ENCODE measurements at regions not wholly inside any gene's neighbourhood (a gene's known extent, or its start where the extent isn't known, plus 50 kb on each side); places are given as distances from the start of the nearest gene placed in this dataset.

- no peak for DNase-seq
Observed at GRCh38 chr3:72353236-72354128, 494.8 kb downstream of the SHQ1 start.

GRCh38 chr3:72352176-72352575 lies 496.1 kb downstream of the SHQ1 start:
- no peak for DNase-seq

GRCh38 chr3:72351536-72351935 lies 496.7 kb downstream of the SHQ1 start:
- DNase-seq, result no peak

DNA sequence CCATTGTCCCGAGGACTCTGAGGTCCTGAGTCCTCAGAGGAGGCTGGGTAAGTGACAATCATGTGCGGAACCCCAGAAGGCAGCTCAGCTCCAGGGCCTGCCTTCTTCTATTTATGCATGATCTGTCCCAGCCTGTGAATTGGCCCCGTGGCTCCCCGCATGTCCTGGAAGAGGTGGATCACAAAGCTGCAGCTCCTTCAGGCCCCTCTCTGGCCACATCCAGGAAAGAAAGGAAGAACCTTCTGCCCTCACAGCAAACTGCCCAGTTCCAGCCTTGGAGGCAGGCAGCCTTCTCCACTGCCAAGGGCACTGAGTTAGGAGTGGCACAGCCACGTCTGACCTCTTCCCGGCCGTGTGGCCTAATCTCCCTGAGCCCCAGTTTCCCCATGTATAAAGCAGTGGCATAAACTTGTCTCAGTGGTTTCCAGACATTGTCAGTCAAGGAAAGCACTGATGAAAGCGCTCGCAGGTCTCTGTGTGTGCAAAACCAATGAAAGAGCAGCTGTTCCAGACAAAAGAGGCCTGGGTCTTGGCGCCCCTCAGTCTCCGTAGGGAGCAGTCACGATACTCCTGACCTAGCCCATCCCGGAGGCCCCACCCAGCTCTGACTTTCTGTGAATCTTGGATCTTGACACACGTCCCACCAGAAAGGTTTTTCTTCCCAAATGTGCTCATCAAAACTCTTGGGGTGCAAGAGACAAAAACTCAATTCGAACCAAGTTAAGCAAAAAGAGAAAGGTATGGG lies 497.3 kb downstream of the SHQ1 start:
- DNase-seq, result no peak

DNA sequence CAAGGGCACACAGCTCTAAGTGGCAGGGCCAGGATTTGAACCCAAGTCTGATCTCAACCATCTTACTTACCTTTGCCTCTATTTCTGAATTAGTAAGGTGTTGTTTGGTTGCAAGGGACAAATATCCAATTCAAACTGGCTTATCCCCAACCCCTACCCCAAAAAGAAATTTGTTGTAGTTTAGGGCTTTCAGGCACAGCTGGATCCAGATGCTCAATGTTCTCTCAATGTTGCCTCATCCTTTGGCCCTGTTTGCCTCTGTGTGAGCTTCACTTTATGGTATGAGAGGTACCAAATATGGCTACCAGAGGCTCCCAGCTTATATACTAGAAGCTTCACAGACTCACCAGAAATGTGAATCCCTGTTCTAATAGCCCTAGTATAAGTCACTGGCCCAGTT lies 499.9 kb downstream of the SHQ1 start:
- no peak for DNase-seq

DNA sequence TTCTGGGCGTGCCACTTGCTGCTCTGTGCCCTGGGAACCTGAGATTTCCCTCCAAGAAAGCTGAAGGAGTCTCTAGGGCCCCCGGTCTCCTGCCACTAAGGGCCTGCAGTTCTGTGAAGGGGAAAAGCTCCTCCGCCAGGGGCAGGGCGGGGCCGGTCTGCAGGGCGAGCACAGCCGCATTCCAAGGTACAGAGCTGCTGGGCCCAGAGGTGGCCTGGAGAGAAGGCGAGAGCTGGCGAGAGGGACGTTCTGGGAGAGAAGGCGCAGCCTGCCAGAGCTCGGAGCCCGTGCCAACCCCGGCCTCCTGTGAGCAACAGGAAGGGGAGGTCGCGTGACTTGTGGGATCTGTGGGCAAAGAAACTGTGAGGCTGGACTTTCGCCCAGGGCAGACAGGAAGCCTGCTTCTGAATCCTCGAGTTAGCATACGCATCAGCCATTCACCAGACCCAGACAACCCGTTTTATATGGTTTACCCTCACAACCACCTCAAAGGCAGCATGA lies 500.4 kb downstream of the SHQ1 start:
- peak; percentile 20 for DNase-seq

DNA sequence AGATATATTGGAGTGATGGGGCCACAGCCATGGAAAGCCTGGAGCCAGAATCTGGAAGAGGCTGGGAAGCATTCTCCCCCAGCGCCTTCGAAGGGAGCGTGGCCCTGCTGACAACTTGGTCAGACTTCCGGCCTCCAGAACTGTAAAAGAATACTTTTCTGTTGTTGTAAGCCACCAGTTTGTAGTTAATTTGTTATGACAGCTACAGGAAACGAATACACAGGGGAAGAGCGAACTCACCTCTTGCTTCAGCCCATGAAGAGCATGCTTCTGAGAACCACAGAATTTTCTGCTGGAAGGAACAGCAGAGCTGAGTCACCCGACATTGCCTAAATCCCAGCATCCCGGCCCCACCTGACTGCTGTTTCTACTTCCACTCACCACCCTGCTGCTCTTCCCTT lies 501.7 kb downstream of the SHQ1 start:
- no peak for DNase-seq

DNA sequence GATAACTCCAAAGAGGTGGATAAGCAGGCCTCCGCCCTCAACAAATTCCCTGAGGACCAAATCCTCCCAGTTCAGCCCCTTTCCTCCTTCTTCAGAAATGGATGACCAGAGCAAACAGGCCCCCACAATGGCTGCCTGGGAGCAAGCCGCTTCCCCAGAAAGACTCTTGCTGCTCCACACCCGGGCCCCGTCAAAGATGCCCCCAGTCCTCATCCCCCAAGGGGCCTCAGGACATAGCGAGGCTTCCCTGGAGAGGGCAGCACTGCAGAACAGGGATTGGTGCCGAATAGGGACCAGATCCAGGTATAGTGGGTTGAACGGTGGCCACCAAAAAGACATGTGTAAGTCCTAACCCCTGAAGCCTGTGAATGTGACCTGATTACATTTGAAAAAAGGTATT lies 502.3 kb downstream of the SHQ1 start:
- no peak for DNase-seq

- DNase-seq, result no peak
Observed at GRCh38 chr3:72345237-72345878, 502.9 kb downstream of the SHQ1 start.

- no peak for DNase-seq
Observed at GRCh38 chr3:72344647-72345046, 503.6 kb downstream of the SHQ1 start.

DNA sequence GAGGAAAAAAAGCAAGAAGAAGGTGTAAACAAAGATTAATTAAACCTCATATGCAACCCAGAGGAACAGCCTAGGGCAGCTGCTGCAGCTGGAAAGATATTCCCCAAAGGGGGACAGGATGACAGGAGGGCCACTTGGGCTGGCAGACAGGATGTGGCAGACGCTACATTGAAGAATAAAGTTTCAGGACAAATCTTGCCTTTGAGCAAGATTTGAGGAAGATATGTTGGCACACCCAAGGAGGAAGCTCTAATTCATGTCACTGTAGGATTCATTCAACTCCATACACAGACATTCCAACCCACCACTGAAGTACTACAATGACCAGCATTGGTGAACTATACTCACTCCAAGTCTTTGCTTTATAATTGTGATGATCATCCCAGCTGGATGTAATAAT lies 504.0 kb downstream of the SHQ1 start:
- no peak for DNase-seq

GRCh38 chr3:72343078-72343477 lies 505.2 kb downstream of the SHQ1 start:
- DNase-seq, result peak; percentile 17

- no peak for DNase-seq
Observed at GRCh38 chr3:72342450-72342849, 505.8 kb downstream of the SHQ1 start.

- DNase-seq, result no peak
Observed at GRCh38 chr3:72341920-72342319, 506.3 kb downstream of the SHQ1 start.

DNA sequence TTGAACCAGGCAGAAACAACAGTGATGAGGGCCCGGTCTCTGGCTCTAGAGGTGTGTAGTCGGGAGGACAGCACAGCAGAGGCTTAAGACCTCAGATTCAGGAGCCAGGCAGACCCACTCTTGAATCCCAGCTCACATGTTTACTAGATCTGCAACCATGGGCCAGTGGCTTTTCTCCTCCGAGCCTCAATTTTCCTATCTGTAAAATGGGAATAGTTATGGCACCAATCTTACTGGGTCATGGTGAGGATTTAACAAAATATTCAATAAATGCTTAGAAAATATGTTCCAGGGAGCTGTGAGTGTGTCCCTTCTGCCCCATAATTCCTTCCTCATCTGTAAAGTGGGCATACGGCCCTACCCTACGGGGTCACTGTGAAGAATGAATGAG lies 506.9 kb downstream of the SHQ1 start:
- DNase-seq, result no peak

- no peak for DNase-seq
Observed at GRCh38 chr3:72340476-72341379, 507.5 kb downstream of the SHQ1 start.

- DNase-seq, result no peak
Observed at GRCh38 chr3:72340056-72340455, 508.2 kb downstream of the SHQ1 start.

DNA sequence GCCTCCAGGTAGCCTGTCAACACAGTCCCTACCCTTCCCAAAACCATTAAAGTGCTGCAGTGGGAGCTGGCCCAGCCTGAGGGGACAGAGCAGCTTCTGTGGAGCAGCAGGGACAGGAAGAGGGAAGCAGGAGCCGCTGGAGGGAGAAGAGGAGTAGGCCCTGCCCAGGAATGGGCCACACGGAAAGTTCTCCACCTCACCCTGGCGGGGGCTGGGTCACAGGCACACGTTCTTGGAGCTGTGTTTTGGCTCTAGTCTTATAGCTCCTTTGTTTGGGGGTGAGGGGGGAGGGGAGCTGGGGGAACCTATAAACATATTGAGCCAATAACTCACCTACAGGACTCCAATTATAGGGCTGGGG lies 508.6 kb downstream of the SHQ1 start:
- DNase-seq, result no peak

DNA sequence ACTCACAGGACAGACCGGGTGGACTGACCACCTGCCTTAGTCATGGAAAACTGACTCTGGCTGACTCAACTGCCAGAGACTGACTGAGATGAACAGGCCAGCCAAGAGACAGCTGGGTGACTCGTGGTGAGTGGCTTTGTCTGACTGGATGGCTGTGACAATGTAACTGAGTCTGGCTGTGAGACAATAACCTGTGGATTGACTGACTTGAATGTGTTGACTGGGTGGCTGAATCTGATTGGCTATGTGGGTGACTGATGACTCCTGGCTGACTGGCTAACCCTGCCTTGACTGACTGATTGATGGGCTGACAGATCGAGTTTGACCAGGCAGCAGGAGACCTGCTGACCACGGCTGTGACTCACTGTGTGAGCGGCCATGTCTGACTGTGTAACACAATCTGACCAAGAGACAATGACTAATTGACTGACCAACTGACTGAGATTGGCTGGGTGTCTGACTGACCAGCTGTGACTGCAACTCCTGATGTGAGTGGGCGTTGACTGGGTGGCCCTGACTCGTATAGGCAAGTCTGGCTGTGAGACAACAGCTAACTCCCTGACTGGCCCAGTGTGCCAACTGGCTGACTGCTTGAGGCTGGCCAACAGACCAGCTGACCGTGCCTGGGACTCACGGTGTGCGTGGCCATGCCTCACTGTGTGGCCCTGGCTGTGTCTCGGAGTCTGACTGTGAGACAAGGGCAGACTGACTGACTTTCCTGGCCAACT lies 509.1 kb downstream of the SHQ1 start:
- peak; percentile 21 for DNase-seq

DNA sequence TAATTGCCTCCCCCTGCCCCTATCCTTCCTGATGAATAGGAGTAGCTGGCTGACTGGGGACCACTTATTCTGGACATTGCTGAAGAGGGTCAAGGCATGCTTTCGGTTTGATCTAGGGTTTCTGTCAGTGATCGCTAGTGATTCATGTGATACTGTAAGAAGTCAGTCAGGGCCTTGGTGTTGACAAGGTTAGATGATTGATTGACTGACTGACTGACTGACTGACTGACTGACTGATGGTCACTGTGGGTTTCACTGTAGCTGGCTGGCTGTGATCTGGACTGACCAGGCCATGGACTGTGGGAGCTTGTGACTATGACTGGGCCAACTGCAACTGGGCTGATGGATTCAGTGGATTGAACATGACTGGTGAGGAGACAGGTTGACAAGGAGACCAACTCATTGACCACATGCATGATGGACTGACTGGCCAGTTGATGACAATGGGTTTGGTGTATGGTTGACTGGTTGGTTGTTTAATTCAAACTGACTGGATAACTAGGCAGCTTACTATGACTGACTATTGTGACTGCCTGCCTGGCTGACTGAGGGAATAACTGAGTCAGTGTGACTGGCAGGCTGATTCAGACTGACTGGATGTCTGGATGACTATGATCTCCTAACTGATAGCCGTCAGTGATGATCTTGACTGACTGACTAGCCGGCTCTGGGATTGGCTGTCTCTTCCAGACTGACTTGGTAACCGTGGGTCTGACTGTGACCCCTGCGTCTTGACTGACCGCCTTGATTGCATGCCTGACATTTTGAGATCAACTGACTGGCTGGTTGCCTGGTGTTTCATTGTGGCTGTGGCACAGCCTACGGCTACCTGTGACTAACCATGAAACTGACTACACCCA lies 509.9 kb downstream of the SHQ1 start:
- no peak for DNase-seq

DNA sequence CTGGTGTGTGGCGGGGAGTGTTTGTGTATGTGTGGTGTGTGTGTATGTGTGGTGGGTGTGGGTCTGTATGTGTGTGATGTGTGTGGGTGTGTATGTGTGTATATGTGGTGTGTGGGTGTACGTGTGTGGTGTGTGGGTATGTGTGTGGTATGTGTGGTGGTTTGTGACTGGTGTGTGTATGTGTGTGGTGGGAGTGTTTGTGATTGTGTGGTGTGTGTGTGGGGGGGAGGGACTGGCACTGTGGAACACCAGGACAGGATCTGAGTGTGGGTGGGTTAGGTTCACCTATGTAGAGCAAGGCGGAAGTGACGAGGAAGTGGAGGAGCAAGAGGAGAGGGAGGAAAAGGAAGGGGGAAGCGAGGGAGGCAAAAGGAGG lies 510.8 kb downstream of the SHQ1 start:
- no peak for DNase-seq

Measured in CD4-positive, alpha-beta T cell treated with Interleukin-4 for 4 hours (primary cell).